Neural progenitor cell (in vitro differentiated cells): ENCODE measurements at regions not wholly inside any gene's neighbourhood (a gene's known extent, or its start where the extent isn't known, plus 50 kb on each side); places are given as distances from the start of the nearest gene placed in this dataset.

Experiments used
- EZH2 ChIP-seq: fragments of 200-600 bp; sonication (generic); IDR thresholded peaks from 2 replicates; pipeline ENCODE4 v1.6.1; 2017; ENCODE audit warnings: antibody characterized with exemption, mild to moderate bottlenecking, moderate library complexity
- EZH2phosphoT487 ChIP-seq: fragments of 200-600 bp; sonication (generic); IDR thresholded peaks from 2 replicates; pipeline ENCODE4 v1.6.1; 2017; ENCODE audit warnings: antibody characterized with exemption
- TF ChIP-seq, protein P1 (sequence below): fragments of 200-600 bp; sonication (generic); IDR thresholded peaks from 2 replicates; pipeline ENCODE4 v1.5.1; 2017; ENCODE audit warnings: antibody characterized with exemption, mild to moderate bottlenecking

DNA sequence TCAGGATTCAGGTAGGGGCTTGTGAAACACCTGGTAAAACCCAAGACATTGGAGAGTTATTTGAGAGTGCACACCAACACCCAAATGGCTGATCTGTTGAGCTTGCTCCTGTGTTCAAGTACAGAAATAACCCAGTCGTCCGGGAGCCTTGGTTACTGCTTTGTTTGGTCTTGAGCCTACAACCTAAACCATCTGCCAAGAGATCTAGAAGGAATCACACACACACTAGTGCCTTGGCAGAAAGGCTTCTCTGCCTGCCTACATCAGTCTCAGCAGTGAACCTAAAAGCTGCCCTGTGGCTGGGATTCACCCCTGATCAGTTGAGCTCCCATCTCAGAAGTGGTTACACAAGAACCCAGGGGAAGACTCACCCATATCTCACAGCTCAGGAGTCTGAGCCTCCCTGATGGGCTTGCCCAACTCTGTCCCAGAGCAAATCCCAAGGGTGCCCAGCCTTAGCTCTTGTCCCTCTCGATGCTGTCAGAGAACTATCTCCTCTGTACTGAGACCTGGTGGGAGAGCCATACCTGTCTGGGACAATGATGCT lies 167.6 kb downstream of the CXCL12 start:
- TF ChIP-seq, protein P1, sequence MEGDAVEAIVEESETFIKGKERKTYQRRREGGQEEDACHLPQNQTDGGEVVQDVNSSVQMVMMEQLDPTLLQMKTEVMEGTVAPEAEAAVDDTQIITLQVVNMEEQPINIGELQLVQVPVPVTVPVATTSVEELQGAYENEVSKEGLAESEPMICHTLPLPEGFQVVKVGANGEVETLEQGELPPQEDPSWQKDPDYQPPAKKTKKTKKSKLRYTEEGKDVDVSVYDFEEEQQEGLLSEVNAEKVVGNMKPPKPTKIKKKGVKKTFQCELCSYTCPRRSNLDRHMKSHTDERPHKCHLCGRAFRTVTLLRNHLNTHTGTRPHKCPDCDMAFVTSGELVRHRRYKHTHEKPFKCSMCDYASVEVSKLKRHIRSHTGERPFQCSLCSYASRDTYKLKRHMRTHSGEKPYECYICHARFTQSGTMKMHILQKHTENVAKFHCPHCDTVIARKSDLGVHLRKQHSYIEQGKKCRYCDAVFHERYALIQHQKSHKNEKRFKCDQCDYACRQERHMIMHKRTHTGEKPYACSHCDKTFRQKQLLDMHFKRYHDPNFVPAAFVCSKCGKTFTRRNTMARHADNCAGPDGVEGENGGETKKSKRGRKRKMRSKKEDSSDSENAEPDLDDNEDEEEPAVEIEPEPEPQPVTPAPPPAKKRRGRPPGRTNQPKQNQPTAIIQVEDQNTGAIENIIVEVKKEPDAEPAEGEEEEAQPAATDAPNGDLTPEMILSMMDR: no peak
- TF ChIP-seq EZH2 (no peak), EZH2phosphoT487 (no peak)
